ENCODE measurements at regions not wholly inside any gene's neighbourhood (a gene's known extent, or its start where the extent isn't known, plus 50 kb on each side); places are given as distances from the start of the nearest gene placed in this dataset.

DNA sequence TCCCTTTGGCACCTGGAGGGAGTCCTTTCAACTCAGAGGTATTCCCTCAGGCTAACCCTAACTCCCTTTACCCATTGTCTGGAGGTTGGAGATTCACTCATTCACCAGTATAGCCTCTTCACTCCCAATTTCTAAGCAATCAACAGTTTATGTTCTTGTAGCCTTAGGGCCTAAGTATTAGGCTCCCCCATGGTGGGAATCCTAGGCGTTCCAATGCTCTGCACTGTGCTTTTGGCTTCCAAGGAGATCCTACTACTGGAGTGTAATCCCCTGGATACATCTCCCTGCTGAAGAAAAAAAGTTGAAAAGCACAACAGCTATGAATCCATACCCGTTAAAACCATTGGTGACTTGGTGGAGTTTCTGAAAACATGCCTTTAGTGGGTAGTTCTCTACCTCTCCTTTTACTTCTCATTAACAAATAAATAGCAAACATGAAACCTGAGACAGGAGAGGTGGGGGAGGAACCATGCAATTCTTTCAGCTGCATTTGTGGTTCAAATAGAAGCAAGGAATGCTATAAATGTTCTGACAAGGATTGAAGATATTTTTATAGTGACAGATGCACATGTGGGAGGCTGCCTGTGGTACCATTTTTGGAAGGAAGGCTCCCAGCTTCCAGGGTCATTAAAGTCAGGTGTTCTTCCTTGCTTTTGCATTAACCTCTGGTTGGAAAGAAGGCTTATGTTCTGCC is 397.1 kb downstream of the DMAC1 start:
- no peak for DNase-seq (ENCODE audit: low read depth in 3 of 3)

DNA sequence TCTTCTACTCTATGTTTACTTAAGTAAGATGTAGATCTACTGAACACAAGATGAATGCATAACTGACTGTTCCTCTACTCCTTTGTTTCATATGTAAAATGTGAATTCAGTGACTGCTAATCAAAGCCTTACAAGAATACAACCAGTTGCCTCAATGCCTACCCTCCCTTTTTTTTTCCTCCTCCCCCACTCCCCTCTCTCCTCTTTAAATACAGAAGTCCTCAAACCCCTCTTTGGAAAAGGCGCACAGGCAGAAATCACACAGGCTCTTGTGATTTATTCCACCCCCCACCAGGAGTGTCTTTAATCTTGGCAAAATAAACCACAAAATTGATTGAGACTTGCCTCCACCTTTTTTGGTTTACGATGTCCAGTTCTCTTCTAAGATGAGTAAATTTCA is 398.5 kb downstream of the DMAC1 start:
- DNase-seq (ENCODE audit: low read depth in 3 of 3), result no peak

GRCh38 chr9:7394002-7394774 is 405.4 kb downstream of the DMAC1 start:
- DNase-seq (ENCODE audit: low read depth in 3 of 3), result no peak

GRCh38 chr9:7392148-7392547 is 407.4 kb downstream of the DMAC1 start:
- DNase-seq (ENCODE audit: low read depth in 3 of 3), result no peak

- no peak for DNase-seq (ENCODE audit: low read depth in 3 of 3)
Observed at GRCh38 chr9:7388755-7389154, 410.8 kb downstream of the DMAC1 start.

- no peak for DNase-seq (ENCODE audit: low read depth in 3 of 3)
Observed at GRCh38 chr9:7387840-7388239, 411.7 kb downstream of the DMAC1 start.

- no peak for DNase-seq (ENCODE audit: low read depth in 3 of 3)
Observed at GRCh38 chr9:7382304-7382703, 417.3 kb downstream of the DMAC1 start.

- no peak for DNase-seq (ENCODE audit: low read depth in 3 of 3)
Observed at GRCh38 chr9:7377489-7377888, 422.1 kb downstream of the DMAC1 start.

- no peak for DNase-seq (ENCODE audit: low read depth in 3 of 3)
Observed at GRCh38 chr9:7376833-7377232, 422.7 kb downstream of the DMAC1 start.

DNA sequence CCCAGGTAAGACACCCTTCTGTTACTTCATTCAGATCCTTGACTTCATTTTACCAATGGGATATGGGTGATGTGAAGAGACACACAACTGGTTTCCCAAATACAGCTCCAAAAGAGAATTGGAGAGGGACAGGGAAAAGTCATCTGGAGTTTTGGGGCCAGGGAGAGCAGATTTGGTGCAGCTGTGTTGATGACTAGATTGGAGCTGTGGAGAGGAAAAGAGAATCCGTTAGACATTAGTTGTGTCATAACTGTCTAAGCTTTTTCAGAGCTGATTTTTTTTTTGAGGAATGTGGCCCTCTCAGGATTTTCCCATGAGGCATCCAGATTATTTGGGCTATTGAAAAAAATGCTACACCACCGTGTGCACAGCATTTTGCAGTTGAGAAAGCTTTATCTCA is 423.4 kb downstream of the DMAC1 start:
- DNase-seq (ENCODE audit: low read depth in 3 of 3), result no peak

DNA sequence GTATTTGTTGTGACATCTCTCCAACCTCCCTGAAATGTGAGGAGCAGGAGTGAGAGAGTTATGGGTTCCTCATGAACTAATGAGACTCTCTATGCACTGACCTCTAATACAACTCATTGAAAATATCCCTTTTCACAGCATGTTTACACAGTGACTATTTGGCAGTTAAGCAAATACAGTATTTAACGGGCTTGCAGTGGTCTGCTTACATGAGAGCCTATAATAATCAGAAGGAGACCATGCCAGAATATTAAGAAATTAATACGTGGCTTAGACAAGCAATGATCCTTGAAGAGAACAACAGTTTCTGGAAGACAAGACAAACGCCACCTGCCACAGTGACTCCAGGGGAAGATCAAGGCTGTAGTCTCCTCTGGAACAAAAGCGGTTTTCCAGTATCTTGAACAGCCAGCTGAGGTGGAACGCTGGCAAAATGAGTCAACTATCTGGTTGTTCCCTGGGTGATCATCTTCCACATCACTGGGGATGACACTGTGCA is 424.5 kb downstream of the DMAC1 start:
- DNase-seq (ENCODE audit: low read depth in 3 of 3), result no peak

DNA sequence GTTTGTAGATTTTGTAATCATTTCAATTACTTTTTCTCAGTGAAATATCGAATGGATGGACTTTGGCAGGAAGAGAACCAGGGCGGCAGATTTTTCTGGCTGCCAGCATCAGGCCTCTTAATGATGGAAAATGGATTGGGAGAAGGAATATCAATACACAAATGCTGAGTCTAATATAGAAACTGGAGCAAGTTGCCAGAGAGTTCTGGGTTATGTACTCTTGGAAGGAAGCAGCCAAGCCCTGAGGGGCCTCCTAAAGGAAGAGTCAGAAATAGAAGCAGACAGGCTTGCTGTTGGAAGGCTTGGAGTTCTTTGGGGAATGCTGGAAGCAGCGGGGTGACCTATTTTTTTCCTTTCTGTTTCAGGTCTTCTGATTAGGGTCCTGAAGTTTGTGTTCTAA is 428.6 kb downstream of the DMAC1 start:
- no peak for DNase-seq (ENCODE audit: low read depth in 3 of 3)

DNA sequence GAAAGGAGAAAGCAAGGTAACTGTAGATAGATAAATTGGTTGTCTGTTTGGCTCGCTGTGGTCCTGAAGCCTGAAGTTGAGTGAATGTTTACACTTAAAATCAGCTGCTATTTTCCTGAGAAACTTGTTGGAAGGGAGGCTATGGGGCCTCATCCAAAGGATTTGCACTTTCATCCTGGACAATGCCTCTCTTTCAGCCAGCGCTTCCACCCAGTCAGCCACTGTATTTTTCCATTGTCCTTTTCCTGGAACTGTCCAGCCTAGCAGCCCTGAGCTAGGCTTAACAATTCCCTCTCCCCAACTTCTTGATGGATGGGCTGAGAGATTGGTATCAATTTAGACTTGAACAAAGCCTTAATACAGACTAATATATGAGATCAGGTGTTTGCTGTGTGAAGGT is 429.2 kb downstream of the DMAC1 start:
- no peak for DNase-seq (ENCODE audit: low read depth in 3 of 3)

DNA sequence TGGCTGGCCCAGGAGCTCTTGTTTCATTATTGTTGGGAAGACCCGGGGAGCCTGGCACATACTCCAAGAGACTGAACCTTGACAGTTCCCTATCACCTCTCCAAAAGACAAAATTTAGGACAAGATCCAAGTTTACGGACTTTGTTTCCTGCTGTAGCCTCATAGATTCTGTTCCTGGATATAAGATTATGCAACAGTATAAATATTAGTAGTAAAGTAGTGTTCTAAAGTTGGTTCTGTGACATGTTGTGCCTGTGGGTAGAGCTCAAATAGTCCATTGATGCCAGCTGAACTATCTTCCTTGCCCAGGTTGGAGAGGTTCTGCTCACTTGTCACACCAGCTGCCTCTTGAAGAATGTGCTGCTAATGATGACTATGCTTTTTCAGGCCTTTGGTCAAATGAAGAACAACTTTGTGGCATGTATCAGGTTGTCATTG is 430.2 kb downstream of the DMAC1 start:
- DNase-seq (ENCODE audit: low read depth in 3 of 3), result no peak

GRCh38 chr9:7368410-7369292 is 430.9 kb downstream of the DMAC1 start:
- DNase-seq (ENCODE audit: low read depth in 3 of 3), result no peak

DNA sequence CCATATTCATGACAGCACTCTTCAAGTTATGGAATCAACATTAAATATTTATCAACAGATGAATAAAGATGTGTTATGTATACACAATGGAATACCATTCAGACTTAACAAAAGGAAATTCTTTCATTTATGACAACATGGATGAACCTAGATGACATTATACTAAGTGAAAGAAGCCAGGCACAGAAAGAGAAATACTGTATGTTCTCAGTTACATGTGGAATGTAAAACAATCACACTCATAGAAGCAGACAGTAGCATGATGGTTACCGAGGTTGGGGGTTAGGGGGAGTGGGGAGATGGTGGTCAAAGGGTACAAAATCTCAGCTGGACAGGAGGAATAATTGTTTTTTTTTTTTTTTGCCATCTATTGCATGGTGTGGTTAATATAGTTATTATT is 431.9 kb downstream of the DMAC1 start:
- no peak for DNase-seq (ENCODE audit: low read depth in 3 of 3)

DNA sequence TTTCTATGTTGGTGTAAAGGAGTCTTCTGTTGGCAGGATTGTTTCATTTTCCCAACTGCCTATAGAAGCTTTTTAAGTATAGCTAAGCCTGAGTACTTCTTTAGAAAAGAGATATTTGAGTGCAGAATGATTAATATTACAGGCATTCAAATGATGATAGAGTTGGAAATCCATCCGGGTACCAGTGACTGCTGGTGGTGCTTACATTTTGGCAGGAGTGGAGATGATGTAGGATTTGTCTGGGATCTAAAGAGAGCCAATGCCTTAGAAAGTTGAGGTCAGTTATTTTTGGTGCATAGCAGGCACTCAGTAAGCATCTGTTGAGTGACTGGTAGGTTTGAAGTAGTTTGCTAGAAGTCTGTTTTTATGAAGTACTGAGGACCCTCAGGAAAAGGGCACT is 433.5 kb downstream of the DMAC1 start:
- DNase-seq (ENCODE audit: low read depth in 3 of 3), result no peak

DNA sequence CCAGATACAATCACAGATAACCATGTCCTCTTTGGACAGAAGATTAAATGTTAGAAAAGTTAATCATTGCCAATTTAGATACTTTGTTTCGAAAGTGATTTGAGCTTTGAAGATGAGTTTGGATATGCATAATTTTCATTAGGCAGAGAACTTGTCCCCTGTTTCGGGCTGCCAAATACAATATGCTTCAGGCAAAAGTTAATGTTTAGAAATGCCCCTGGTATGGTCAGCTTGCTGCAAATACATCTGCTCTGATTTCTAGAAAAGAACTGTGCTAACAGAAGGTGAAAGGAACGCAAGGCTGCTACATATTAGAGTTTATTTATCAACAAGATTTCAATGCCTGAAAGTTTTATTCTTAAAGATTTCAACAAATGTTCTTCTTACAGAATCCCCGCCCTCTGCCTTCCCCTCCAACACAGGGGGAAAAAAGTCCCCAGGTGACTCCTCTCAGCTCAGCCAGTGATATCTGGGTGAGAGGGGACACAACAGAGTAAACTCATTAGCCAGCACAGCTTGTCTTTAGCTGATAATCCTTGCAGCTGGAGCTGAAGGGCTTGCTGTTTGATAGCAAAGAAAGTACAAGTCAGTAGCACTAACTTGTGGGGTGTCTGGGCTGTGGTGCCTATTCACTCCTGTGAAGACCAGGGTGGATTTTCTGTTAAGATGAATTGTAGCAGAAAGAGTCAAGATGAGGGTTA is 435.7 kb downstream of the DMAC1 start:
- DNase-seq (ENCODE audit: low read depth in 3 of 3), result no peak

DNA sequence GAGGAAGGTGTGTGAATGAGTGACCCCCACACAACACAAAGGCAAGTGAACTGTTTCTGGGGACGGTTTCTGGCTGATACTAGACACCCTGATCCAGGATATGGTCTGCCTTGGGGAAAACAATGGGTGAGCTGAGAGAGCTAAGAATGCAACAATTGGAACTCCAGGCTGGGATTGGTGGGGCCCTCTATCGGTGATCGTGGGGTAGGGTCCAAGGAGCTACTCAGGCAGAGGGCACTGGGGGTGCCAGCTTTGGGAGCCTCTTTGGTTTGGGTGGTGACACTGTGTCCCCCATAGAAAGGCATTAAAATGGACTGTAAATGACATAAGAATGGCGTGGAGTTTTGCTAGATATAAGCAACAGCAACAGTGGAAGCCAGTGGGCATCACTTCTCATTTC is 439.1 kb downstream of the DMAC1 start:
- no peak for DNase-seq (ENCODE audit: low read depth in 3 of 3)

- no peak for DNase-seq (ENCODE audit: low read depth in 3 of 3)
Observed at GRCh38 chr9:7358876-7359275, 440.7 kb downstream of the DMAC1 start.

- no peak for DNase-seq (ENCODE audit: low read depth in 3 of 3)
Observed at GRCh38 chr9:7354704-7355103, 444.9 kb downstream of the DMAC1 start.

DNA sequence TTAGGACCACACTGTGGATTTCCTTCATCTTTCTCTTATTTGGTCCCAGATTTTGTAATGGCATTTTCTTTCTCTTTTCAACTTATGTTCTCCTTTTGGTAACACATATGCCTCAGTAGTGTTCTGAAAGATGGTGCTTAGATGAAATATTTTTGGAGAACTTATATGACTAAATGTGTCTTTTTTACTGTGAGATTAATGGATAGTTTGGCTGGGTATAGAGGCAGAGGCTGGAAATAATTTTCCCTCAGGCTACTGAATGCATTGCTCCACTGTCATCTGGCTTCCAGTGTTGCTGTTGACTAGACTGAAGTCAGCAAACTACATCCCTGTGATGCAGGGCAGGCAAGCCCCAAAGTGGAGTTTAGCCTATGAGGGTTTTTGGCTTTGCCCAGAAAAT is 450.9 kb downstream of the DMAC1 start:
- no peak for DNase-seq (ENCODE audit: low read depth in 3 of 3)
